Astrocyte of the cerebellum (primary cell): ENCODE measurements at regions not wholly inside any gene's neighbourhood (a gene's known extent, or its start where the extent isn't known, plus 50 kb on each side); places are given as distances from the start of the nearest gene placed in this dataset.
A peak's percentile ranks its signal among the peaks of the same experiment; 100 is the strongest.

ENCODE experiments used
- DNase-seq: peaks from one replicate; pipeline ENCODE4 v3.0.0-alpha.2; 2011; ENCODE audit warnings: low read depth
- H3K4me3 ChIP-seq: 2 replicates; pipeline ENCODE4 v1.5.1; 2011; ENCODE audit warnings: mild to moderate bottlenecking, low read depth, low read length, moderate library complexity
- CTCF ChIP-seq: IDR thresholded peaks from 2 replicates; pipeline ENCODE4 v1.5.1; 2012; ENCODE audit warnings: low read length, low read depth, moderate library complexity, mild to moderate bottlenecking; ENCODE audit errors: missing control alignments
- in situ Hi-C: cut with HindIII; loops from 2 replicates; pipeline ENCODE4 v1.10.0; 2017; ENCODE audit warnings: low sequenced_read_pairs

- no peak for DNase-seq
- in situ Hi-C loops = no loop called here
- no peak for TF ChIP-seq CTCF
- H3K4me3 ChIP-seq = no peak overlapping the region
Measured at GRCh38 chr7:32428546-32428945, 61.6 kb downstream of the LSM5 start.

GRCh38 chr7:32427769-32428291 lies 62.4 kb downstream of the LSM5 start:
- no peak overlapping the region for H3K4me3 ChIP-seq
- peak; percentile 84 for DNase-seq
- in situ Hi-C loops = no loop called here
- TF ChIP-seq CTCF = peak; percentile 51

- in situ Hi-C loops = no loop called here
- no peak overlapping the region for H3K4me3 ChIP-seq
- no peak for DNase-seq
- no peak for TF ChIP-seq CTCF
Measured at GRCh38 chr7:32416846-32417245, 73.3 kb downstream of the LSM5 start.

GRCh38 chr7:32415936-32416335 lies 74.2 kb downstream of the LSM5 start:
- no peak for DNase-seq
- in situ Hi-C loops = no loop called here
- H3K4me3 ChIP-seq = no peak overlapping the region
- no peak for TF ChIP-seq CTCF

GRCh38 chr7:32415519-32415918 lies 74.7 kb downstream of the LSM5 start:
- no peak for DNase-seq
- H3K4me3 ChIP-seq = no peak overlapping the region
- no peak for TF ChIP-seq CTCF
- in situ Hi-C loops = no loop called here

GRCh38 chr7:32412471-32412870 lies 77.7 kb downstream of the LSM5 start:
- in situ Hi-C loops = no loop called here

More at GRCh38 chr7:32412471-32412870, 77.7 kb downstream of the LSM5 start:
- DNase-seq = no peak
- no peak for TF ChIP-seq CTCF
- H3K4me3 ChIP-seq = no peak overlapping the region
